ENCODE measurements at regions not wholly inside any gene's neighbourhood (a gene's known extent, or its start where the extent isn't known, plus 50 kb on each side); places are given as distances from the start of the nearest gene placed in this dataset.

DNA sequence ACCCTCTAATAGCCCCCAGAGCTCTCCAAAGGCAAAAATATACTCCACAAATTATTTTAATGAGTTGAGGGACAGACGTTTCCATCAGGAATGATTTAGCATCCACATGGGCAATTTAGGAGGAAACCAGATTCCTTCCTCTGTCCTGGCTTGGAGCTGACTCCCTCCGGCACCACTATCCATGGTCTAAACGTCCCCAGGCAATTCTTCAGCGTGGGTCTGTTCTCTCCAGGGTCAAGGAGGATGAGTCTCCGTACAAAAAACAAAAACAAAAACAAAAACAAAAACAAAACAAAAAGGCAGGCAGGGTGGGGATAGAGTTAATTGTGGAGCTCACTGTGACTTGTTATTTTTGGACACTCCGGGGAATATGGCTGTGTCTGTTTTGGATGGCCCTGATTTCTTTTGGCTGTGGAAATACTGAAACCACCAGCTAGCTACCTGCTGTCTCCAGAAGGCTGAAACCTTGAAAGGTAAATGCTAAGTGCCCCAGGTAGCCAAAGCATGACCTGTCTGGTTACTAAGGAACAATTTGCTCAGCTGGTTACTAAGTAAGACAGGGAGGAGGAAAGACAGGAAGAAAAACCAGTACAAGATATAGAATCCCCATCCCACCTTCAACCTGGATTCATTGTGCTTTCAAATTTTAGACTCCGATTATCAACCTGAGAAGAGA is 419.1 kb upstream of the LCORL start:
- TF ChIP-seq, protein P1, sequence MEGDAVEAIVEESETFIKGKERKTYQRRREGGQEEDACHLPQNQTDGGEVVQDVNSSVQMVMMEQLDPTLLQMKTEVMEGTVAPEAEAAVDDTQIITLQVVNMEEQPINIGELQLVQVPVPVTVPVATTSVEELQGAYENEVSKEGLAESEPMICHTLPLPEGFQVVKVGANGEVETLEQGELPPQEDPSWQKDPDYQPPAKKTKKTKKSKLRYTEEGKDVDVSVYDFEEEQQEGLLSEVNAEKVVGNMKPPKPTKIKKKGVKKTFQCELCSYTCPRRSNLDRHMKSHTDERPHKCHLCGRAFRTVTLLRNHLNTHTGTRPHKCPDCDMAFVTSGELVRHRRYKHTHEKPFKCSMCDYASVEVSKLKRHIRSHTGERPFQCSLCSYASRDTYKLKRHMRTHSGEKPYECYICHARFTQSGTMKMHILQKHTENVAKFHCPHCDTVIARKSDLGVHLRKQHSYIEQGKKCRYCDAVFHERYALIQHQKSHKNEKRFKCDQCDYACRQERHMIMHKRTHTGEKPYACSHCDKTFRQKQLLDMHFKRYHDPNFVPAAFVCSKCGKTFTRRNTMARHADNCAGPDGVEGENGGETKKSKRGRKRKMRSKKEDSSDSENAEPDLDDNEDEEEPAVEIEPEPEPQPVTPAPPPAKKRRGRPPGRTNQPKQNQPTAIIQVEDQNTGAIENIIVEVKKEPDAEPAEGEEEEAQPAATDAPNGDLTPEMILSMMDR (IDR thresholded peaks at IDR 0.05), result no peak
- TF ChIP-seq POLR2A (IDR thresholded peaks at IDR 0.05), result no peak

Measured in esophagus squamous epithelium (tissue), 4 donors.